K562 (cell line): ENCODE measurements at regions not wholly inside any gene's neighbourhood (a gene's known extent, or its start where the extent isn't known, plus 50 kb on each side); places are given as distances from the start of the nearest gene placed in this dataset.

Source experiments
- C11orf30 ChIP-seq: fragments of 450-650 bp; IDR thresholded peaks from 2 replicates; pipeline ENCODE4 v1.6.1; 2016; ENCODE audit warnings: low read depth, mild to moderate bottlenecking
- CBX2 ChIP-seq: fragments of 200-600 bp; sonication (generic); IDR thresholded peaks from one replicate; pipeline ENCODE4 v1.6.1; 2012; ENCODE audit warnings: mild to moderate bottlenecking, low read length, inconsistent platforms; ENCODE audit not compliant: insufficient read depth, poor library complexity, severe bottlenecking
- CCAR2 ChIP-seq: fragments of 200-400 bp; formaldehyde crosslinking; IDR thresholded peaks from 2 replicates; pipeline ENCODE4 v1.6.1; 2017; ENCODE audit warnings: mild to moderate bottlenecking, low read depth, low read length
- EGR1 ChIP-seq: fragments of 450-650 bp; conservative IDR thresholded peaks from 2 replicates; pipeline ENCODE4 v1.6.1; 2017; ENCODE audit warnings: mild to moderate bottlenecking
- HNRNPUL1 ChIP-seq: fragments of 200-400 bp; formaldehyde crosslinking; IDR thresholded peaks from 2 replicates; pipeline ENCODE4 v1.6.1; 2017; ENCODE audit warnings: low read length
- MYBL2 ChIP-seq, 2 experiments: fragments of 450-650 bp in 1 of 2; sonication (generic) in 1 of 2; formaldehyde crosslinking in 1 of 2; IDR thresholded peaks; 2 replicates each; pipeline versions ENCODE4 v1.6.1 to v1.8.1; 2017 to 2022; ENCODE audit warnings: borderline replicate concordance in 1 of 2, inconsistent platforms in 1 of 2, low read depth in 1 of 2, mild to moderate bottlenecking in 1 of 2, missing genetic modification reagents in 1 of 2, moderate library complexity in 1 of 2
- NONO ChIP-seq, 2 experiments: fragments of 200-400 bp in 1 of 2; fragments of 450-650 bp in 1 of 2; formaldehyde crosslinking in 1 of 2; IDR thresholded peaks; 2 replicates each; pipeline ENCODE4 v1.6.1; 2017; ENCODE audit warnings: low read depth in 2 of 2, mild to moderate bottlenecking in 2 of 2, moderate library complexity in 2 of 2, low read length in 1 of 2
- RBM17 ChIP-seq: fragments of 200-400 bp; formaldehyde crosslinking; IDR thresholded peaks from 2 replicates; pipeline ENCODE4 v1.6.1; 2017; ENCODE audit warnings: low read depth, mild to moderate bottlenecking, low read length, borderline replicate concordance
- RCOR1 ChIP-seq, 2 experiments: IDR thresholded peaks; 2 replicates each; pipeline ENCODE4 v1.6.1; 2012; ENCODE audit warnings: low read depth in 2 of 2, low read length in 2 of 2, borderline replicate concordance in 1 of 2, improper control_type of control experiment in 1 of 2
- RHOXF2B ChIP-seq: fragments of 250-450 bp; sonication (Bioruptor Pico); conservative IDR thresholded peaks from 2 replicates; pipeline ENCODE4 v1.5.1; 2021
- SAFB ChIP-seq: fragments of 200-400 bp; formaldehyde crosslinking; IDR thresholded peaks from 2 replicates; pipeline ENCODE4 v1.6.1; 2017; ENCODE audit warnings: low read depth, low read length, borderline replicate concordance
- ZFP36 ChIP-seq: fragments of 150-350 bp; IDR thresholded peaks from 2 replicates; pipeline ENCODE4 v1.6.1; 2018; ENCODE audit warnings: low read length, low read depth; ENCODE audit not compliant: partially characterized antibody
- ZNF354B ChIP-seq: fragments of 250-450 bp; sonication (Bioruptor Pico); IDR thresholded peaks from 2 replicates; pipeline ENCODE4 v1.4.0; 2020
- ZZZ3 ChIP-seq: fragments of 450-650 bp; IDR thresholded peaks from 2 replicates; pipeline ENCODE4 v1.6.1; 2016; ENCODE audit warnings: antibody characterized with exemption, mild to moderate bottlenecking, moderate library complexity
- TF ChIP-seq, protein P1 (sequence below): fragments of 450-650 bp; formaldehyde crosslinking; IDR thresholded peaks from 2 replicates; pipeline ENCODE4 v1.4.0; 2022; ENCODE audit warnings: missing genetic modification characterization
- TF ChIP-seq, protein P2 (sequence below): fragments of 450-650 bp; formaldehyde crosslinking; IDR thresholded peaks from 2 replicates; pipeline ENCODE4 v1.4.0; 2020; ENCODE audit warnings: mild to moderate bottlenecking, mixed read lengths
- TF ChIP-seq, protein P3 (sequence below): fragments of 200-800 bp; sonication (Bioruptor generic); IDR thresholded peaks from 2 replicates; pipeline ENCODE4 v1.6.1; 2016; ENCODE audit warnings: missing genetic modification characterization, missing compliant biosample characterization
- TF ChIP-seq, protein P4 (sequence below), 2 experiments: fragments of 450-650 bp; conservative IDR thresholded peaks; 2 replicates each; pipeline ENCODE4 v1.6.1; 2017; ENCODE audit warnings: mild to moderate bottlenecking in 2 of 2, moderate library complexity in 2 of 2

- TF ChIP-seq, protein P1, sequence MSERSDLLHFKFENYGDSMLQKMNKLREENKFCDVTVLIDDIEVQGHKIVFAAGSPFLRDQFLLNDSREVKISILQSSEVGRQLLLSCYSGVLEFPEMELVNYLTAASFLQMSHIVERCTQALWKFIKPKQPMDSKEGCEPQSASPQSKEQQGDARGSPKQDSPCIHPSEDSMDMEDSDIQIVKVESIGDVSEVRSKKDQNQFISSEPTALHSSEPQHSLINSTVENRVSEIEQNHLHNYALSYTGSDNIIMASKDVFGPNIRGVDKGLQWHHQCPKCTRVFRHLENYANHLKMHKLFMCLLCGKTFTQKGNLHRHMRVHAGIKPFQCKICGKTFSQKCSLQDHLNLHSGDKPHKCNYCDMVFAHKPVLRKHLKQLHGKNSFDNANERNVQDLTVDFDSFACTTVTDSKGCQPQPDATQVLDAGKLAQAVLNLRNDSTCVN (CRISPR knock-in tag) = no peak
- TF ChIP-seq RCOR1 (IDR thresholded peaks at IDR 0.05; ENCODE audit: borderline replicate concordance in 1 of 2, low read depth in 2 of 2, low read length in 2 of 2) (peak in 1 of 2 experiments; percentile 55; a peak in 1 of 4 replicates), RHOXF2B (CRISPR knock-in tag) (no peak), CBX2 (no peak), ZFP36 (no peak), MYBL2 (IDR thresholded peaks at IDR 0.05; ENCODE audit: low read depth) (no peak), MYBL2 (CRISPR knock-in tag; IDR thresholded peaks at IDR 0.05; ENCODE audit: borderline replicate concordance) (no peak), ZZZ3 (no peak), HNRNPUL1 (no peak), SAFB (no peak), EGR1 (no peak), NONO (IDR thresholded peaks at IDR 0.05; ENCODE audit: low read depth in 2 of 2, low read length in 1 of 2) (no peak), ZNF354B (no peak), C11orf30 (peak; percentile 98), CCAR2 (no peak), RBM17 (no peak)
- TF ChIP-seq, protein P2, sequence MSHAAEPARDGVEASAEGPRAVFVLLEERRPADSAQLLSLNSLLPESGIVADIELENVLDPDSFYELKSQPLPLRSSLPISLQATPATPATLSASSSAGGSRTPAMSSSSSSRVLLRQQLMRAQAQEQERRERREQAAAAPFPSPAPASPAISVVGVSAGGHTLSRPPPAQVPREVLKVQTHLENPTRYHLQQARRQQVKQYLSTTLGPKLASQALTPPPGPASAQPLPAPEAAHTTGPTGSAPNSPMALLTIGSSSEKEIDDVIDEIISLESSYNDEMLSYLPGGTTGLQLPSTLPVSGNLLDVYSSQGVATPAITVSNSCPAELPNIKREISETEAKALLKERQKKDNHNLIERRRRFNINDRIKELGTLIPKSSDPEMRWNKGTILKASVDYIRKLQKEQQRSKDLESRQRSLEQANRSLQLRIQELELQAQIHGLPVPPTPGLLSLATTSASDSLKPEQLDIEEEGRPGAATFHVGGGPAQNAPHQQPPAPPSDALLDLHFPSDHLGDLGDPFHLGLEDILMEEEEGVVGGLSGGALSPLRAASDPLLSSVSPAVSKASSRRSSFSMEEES (CRISPR knock-in tag) = no peak
- TF ChIP-seq, protein P3, sequence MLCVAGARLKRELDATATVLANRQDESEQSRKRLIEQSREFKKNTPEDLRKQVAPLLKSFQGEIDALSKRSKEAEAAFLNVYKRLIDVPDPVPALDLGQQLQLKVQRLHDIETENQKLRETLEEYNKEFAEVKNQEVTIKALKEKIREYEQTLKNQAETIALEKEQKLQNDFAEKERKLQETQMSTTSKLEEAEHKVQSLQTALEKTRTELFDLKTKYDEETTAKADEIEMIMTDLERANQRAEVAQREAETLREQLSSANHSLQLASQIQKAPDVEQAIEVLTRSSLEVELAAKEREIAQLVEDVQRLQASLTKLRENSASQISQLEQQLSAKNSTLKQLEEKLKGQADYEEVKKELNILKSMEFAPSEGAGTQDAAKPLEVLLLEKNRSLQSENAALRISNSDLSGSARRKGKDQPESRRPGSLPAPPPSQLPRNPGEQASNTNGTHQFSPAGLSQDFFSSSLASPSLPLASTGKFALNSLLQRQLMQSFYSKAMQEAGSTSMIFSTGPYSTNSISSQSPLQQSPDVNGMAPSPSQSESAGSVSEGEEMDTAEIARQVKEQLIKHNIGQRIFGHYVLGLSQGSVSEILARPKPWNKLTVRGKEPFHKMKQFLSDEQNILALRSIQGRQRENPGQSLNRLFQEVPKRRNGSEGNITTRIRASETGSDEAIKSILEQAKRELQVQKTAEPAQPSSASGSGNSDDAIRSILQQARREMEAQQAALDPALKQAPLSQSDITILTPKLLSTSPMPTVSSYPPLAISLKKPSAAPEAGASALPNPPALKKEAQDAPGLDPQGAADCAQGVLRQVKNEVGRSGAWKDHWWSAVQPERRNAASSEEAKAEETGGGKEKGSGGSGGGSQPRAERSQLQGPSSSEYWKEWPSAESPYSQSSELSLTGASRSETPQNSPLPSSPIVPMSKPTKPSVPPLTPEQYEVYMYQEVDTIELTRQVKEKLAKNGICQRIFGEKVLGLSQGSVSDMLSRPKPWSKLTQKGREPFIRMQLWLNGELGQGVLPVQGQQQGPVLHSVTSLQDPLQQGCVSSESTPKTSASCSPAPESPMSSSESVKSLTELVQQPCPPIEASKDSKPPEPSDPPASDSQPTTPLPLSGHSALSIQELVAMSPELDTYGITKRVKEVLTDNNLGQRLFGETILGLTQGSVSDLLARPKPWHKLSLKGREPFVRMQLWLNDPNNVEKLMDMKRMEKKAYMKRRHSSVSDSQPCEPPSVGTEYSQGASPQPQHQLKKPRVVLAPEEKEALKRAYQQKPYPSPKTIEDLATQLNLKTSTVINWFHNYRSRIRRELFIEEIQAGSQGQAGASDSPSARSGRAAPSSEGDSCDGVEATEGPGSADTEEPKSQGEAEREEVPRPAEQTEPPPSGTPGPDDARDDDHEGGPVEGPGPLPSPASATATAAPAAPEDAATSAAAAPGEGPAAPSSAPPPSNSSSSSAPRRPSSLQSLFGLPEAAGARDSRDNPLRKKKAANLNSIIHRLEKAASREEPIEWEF (CRISPR knock-in tag) = no peak
- TF ChIP-seq, protein P4, sequence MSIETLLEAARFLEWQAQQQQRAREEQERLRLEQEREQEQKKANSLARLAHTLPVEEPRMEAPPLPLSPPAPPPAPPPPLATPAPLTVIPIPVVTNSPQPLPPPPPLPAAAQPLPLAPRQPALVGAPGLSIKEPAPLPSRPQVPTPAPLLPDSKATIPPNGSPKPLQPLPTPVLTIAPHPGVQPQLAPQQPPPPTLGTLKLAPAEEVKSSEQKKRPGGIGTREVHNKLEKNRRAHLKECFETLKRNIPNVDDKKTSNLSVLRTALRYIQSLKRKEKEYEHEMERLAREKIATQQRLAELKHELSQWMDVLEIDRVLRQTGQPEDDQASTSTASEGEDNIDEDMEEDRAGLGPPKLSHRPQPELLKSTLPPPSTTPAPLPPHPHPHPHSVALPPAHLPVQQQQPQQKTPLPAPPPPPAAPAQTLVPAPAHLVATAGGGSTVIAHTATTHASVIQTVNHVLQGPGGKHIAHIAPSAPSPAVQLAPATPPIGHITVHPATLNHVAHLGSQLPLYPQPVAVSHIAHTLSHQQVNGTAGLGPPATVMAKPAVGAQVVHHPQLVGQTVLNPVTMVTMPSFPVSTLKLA (conservative IDR thresholded peaks at IDR 0.05) = peak; percentile 98 to 99
Measured at GRCh38 chr17:77088455-77089123, 52.2 kb upstream of the SEC14L1 start (continued).
